Stimulated activated CD8-positive, alpha-beta memory T cell treated with anti-CD3 and anti-CD28 coated beads, Interleukin-15, amount 100 ng/mL, for 48 hours (primary cell): ENCODE measurements at regions not wholly inside any gene's neighbourhood (a gene's known extent, or its start where the extent isn't known, plus 50 kb on each side); places are given as distances from the start of the nearest gene placed in this dataset.
"Not testable (repeated sequence)": the region's sequence is repeated elsewhere in the genome, so short reads cannot be mapped to it uniquely, and the experiment has no call there.

Experiments
- DNase-seq, 2 donors: peaks; one replicate each; pipeline ENCODE4 v3.0.0-alpha.2; 2020; ENCODE audit warnings: low read depth in 2 of 2

GRCh38 chr12:92273076-92273475 is 127.4 kb upstream of the BTG1 start:
- DNase-seq = no peak

GRCh38 chr12:92272061-92272964 is 126.7 kb upstream of the BTG1 start:
- DNase-seq = no peak

- no peak for DNase-seq
Measured at GRCh38 chr12:92271341-92271740, 125.7 kb upstream of the BTG1 start.

GRCh38 chr12:92270521-92270920 is 124.9 kb upstream of the BTG1 start:
- no peak for DNase-seq

- no peak for DNase-seq
Measured at GRCh38 chr12:92268946-92269345, 123.3 kb upstream of the BTG1 start.

- no peak for DNase-seq
Measured at GRCh38 chr12:92261692-92262091, 116.0 kb upstream of the BTG1 start.

GRCh38 chr12:92261071-92261470 is 115.4 kb upstream of the BTG1 start:
- no peak for DNase-seq

GRCh38 chr12:92259696-92260251 is 114.1 kb upstream of the BTG1 start:
- DNase-seq = no peak

- DNase-seq = no peak
Measured at GRCh38 chr12:92259291-92259690, 113.6 kb upstream of the BTG1 start.

- DNase-seq = no peak
Measured at GRCh38 chr12:92257261-92257660, 111.6 kb upstream of the BTG1 start.

- DNase-seq = no peak
Measured at GRCh38 chr12:92255741-92256140, 110.1 kb upstream of the BTG1 start.

- DNase-seq = no peak
Measured at GRCh38 chr12:92253301-92253700, 107.7 kb upstream of the BTG1 start.

- no peak for DNase-seq
Measured at GRCh38 chr12:92248977-92249376, 103.3 kb upstream of the BTG1 start.

GRCh38 chr12:92244036-92244435 is 98.4 kb upstream of the BTG1 start:
- no peak for DNase-seq

GRCh38 chr12:92242907-92243306 is 97.3 kb upstream of the BTG1 start:
- DNase-seq = no peak

- DNase-seq = no peak
Measured at GRCh38 chr12:92237762-92238523, 92.3 kb upstream of the BTG1 start.

- no peak for DNase-seq
Measured at GRCh38 chr12:92237262-92237661, 91.6 kb upstream of the BTG1 start.

- DNase-seq = no peak
Measured at GRCh38 chr12:92235703-92236472, 90.2 kb upstream of the BTG1 start.

- DNase-seq = no peak
Measured at GRCh38 chr12:92234533-92234932, 88.9 kb upstream of the BTG1 start.

GRCh38 chr12:92233346-92234015 is 87.8 kb upstream of the BTG1 start:
- no peak for DNase-seq

- not testable (repeated sequence) for DNase-seq
Measured at GRCh38 chr12:92232371-92232932, 86.8 kb upstream of the BTG1 start.
